OCI-LY1 (cell line): ENCODE measurements at regions not wholly inside any gene's neighbourhood (a gene's known extent, or its start where the extent isn't known, plus 50 kb on each side); places are given as distances from the start of the nearest gene placed in this dataset.

Source experiments
- CTCF ChIP-seq: fragments of 200-600 bp; sonication (generic), shearing (Covaris generic); IDR thresholded peaks from 2 replicates; pipeline ENCODE4 v1.5.1; 2017; ENCODE audit warnings: mild to moderate bottlenecking, antibody characterized with exemption, low read length, moderate library complexity, mixed read lengths
- EZH2 ChIP-seq: fragments of 200-600 bp; sonication (generic), shearing (Covaris generic); IDR thresholded peaks from 2 replicates; pipeline ENCODE4 v1.8.0; 2017; ENCODE audit warnings: borderline replicate concordance, mixed run types, mild to moderate bottlenecking, antibody characterized with exemption, low read length, moderate library complexity, mixed read lengths

GRCh38 chr6:71368284-71368683, 79.7 kb downstream of the OGFRL1 start:
- TF ChIP-seq CTCF (no peak), EZH2 (no peak)
